GM21576 (cell line): ENCODE measurements at regions not wholly inside any gene's neighbourhood (a gene's known extent, or its start where the extent isn't known, plus 50 kb on each side); places are given as distances from the start of the nearest gene placed in this dataset.
"Not testable (repeated sequence)": the region's sequence is repeated elsewhere in the genome, so short reads cannot be mapped to it uniquely, and the experiment has no call there.

Experiments
- ATAC-seq: cut with Tn5 transposase; IDR thresholded peaks from one replicate; pipeline ENCODE4 v1.9.1; 2021; ENCODE audit warnings: mild to moderate bottlenecking, moderate library complexity; ENCODE audit not compliant: unreplicated experiment

GRCh38 chr13:64534302-64534701 is 2695.8 kb downstream of the PCDH9 start:
- no peak for ATAC-seq

GRCh38 chr13:64531400-64531799 is 2698.7 kb downstream of the PCDH9 start:
- ATAC-seq: no peak

GRCh38 chr13:64529874-64530485 is 2700.2 kb downstream of the PCDH9 start:
- ATAC-seq: no peak

GRCh38 chr13:64528838-64529237 is 2701.3 kb downstream of the PCDH9 start:
- ATAC-seq: no peak

GRCh38 chr13:64527561-64527960 is 2702.6 kb downstream of the PCDH9 start:
- no peak for ATAC-seq

- no peak for ATAC-seq
Measured at GRCh38 chr13:64525687-64526086, 2704.4 kb downstream of the PCDH9 start.

- no peak for ATAC-seq
Measured at GRCh38 chr13:64510747-64511146, 2719.4 kb downstream of the PCDH9 start.

- no peak for ATAC-seq
Measured at GRCh38 chr13:64506246-64506645, 2723.9 kb downstream of the PCDH9 start.

GRCh38 chr13:64505336-64505910 is 2724.7 kb downstream of the PCDH9 start:
- no peak for ATAC-seq

GRCh38 chr13:64488731-64489130 is 2741.4 kb downstream of the PCDH9 start:
- no peak for ATAC-seq

- no peak for ATAC-seq
Measured at GRCh38 chr13:64482373-64482772, 2747.8 kb downstream of the PCDH9 start.

- no peak for ATAC-seq
Measured at GRCh38 chr13:64480672-64481071, 2749.5 kb downstream of the PCDH9 start.

GRCh38 chr13:64480211-64480610 is 2749.9 kb downstream of the PCDH9 start:
- no peak for ATAC-seq

GRCh38 chr13:64477146-64477545 is 2753.0 kb downstream of the PCDH9 start:
- ATAC-seq: no peak

- ATAC-seq: not testable (repeated sequence)
Measured at GRCh38 chr13:64476041-64476568, 2754.0 kb downstream of the PCDH9 start.

GRCh38 chr13:64471916-64472315 is 2758.2 kb downstream of the PCDH9 start:
- ATAC-seq: no peak

- no peak for ATAC-seq
Measured at GRCh38 chr13:64470751-64471150, 2759.4 kb downstream of the PCDH9 start.

GRCh38 chr13:64459778-64460177 is 2770.4 kb downstream of the PCDH9 start:
- ATAC-seq: no peak

GRCh38 chr13:64457976-64458375 is 2772.2 kb downstream of the PCDH9 start:
- no peak for ATAC-seq

GRCh38 chr13:64455124-64455523 is 2775.0 kb downstream of the PCDH9 start:
- ATAC-seq: no peak

- ATAC-seq: no peak
Measured at GRCh38 chr13:64453831-64454230, 2776.3 kb downstream of the PCDH9 start.

- no peak for ATAC-seq
Measured at GRCh38 chr13:64446372-64446771, 2783.8 kb downstream of the PCDH9 start.

GRCh38 chr13:64441740-64442139 is 2788.4 kb downstream of the PCDH9 start:
- no peak for ATAC-seq
